D721Med (cell line): ENCODE measurements at regions not wholly inside any gene's neighbourhood (a gene's known extent, or its start where the extent isn't known, plus 50 kb on each side); places are given as distances from the start of the nearest gene placed in this dataset.
"Not testable (repeated sequence)": the region's sequence is repeated elsewhere in the genome, so short reads cannot be mapped to it uniquely, and the experiment has no call there.

ENCODE experiments used
- DNase-seq: peaks from one replicate; pipeline ENCODE4 v3.0.0; 2011; ENCODE audit warnings: low spot score; ENCODE audit not compliant: insufficient read length
- FAIRE-seq: peaks from 2 replicates; lab custom pipeline; 2011; peaks lifted over from hg19 to GRCh38; lab: Jason Lieb, UNC
- TF ChIP-seq, protein P1 (sequence below): IDR thresholded peaks from 2 replicates; pipeline ENCODE4 v1.5.1; 2012; ENCODE audit warnings: mild to moderate bottlenecking, control low read depth; ENCODE audit not compliant: insufficient read depth; ENCODE audit errors: missing control alignments

DNA sequence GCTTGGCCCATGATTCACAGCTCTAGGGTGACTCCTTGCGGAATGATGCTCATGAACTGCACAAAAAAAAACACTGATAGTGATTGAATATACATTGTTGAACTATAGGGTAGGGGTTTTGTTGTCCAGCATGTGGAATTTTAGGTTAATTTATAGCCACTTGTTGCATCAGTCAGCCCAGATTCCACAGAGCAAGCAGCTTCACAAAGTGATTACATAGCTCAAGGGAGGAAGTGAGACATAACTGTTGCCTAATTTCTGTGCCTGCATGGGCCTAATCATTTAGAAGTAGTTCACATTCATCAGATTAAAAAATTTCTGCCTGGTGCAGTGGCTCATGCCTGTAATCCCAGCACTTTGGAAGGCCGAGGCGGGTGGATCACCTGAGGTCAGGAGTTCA is 142.2 kb upstream of the ZNF722 start:
- DNase-seq, FAIRE-seq: not testable (repeated sequence)

DNA sequence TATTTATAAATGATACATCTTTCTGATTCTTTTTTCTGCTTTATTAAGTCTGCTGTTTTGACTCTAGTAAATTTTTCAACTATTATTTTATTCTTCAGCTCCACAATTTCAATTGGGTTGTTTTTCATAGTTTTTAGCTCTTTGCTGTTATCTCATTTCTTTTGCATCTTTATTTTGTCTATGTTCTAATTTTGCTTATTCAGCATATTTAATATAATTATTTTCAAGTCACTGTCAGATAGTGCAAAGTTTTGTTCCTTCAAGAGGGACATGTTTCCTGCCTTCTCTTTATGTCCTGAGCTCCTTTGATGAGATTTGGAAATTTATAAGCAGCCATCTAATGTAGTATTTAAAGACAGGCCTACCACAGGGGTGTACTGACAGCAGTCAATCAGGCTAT is 131.5 kb upstream of the ZNF722 start:
- FAIRE-seq (no peak), DNase-seq (no peak)
- TF ChIP-seq, protein P1, sequence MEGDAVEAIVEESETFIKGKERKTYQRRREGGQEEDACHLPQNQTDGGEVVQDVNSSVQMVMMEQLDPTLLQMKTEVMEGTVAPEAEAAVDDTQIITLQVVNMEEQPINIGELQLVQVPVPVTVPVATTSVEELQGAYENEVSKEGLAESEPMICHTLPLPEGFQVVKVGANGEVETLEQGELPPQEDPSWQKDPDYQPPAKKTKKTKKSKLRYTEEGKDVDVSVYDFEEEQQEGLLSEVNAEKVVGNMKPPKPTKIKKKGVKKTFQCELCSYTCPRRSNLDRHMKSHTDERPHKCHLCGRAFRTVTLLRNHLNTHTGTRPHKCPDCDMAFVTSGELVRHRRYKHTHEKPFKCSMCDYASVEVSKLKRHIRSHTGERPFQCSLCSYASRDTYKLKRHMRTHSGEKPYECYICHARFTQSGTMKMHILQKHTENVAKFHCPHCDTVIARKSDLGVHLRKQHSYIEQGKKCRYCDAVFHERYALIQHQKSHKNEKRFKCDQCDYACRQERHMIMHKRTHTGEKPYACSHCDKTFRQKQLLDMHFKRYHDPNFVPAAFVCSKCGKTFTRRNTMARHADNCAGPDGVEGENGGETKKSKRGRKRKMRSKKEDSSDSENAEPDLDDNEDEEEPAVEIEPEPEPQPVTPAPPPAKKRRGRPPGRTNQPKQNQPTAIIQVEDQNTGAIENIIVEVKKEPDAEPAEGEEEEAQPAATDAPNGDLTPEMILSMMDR: no peak

DNA sequence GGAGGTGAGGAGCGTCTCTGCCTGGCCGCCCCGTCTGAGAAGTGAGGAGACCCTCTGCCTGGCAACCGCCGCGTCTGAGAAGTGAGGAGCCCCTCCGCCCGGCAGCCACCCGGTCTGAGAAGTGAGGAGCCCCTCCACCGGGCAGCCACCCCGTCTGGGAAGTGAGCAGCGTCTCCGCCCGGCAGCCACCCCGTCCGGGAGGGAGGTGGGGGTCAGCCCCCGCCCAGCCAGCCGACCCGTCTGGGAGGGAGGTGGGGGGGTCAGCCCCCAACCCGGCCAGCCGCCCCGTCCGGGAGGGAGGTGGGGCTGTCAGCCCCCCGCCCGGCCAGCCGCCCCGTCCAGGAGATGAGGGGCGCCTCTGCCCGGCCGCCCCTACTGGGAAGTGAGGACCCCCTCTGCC is 124.4 kb upstream of the ZNF722 start:
- DNase-seq, FAIRE-seq: not testable (repeated sequence)

DNA sequence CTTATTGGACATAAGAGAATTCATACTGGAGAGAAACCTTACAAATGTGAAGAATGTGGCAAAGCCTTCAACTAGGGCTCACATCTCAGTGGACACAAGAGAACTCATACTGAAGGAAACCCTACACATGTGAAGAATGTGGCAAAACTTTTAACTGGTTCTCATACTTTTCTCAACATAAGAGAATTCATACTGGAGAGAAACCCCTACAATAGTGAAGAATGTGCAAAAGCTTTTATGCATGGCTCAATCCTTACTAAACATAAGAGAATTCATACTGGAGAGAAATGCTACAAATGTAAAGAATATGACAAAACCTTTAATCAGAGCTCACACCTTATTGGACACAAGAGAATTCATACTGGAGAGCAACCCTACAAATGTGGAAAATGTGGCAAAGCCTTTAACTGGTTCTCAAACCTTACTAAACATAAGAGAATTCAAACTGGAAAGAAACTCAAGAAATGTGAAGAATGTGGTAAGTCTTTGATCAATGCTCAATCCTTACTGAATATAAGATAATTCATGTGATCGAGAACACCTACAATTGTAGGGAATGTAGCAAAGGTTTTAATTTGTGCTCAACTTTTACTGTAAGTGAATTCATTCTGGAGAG is 121.8 kb upstream of the ZNF722 start:
- DNase-seq (no peak), FAIRE-seq (no peak)
- TF ChIP-seq, protein P1: no peak

DNA sequence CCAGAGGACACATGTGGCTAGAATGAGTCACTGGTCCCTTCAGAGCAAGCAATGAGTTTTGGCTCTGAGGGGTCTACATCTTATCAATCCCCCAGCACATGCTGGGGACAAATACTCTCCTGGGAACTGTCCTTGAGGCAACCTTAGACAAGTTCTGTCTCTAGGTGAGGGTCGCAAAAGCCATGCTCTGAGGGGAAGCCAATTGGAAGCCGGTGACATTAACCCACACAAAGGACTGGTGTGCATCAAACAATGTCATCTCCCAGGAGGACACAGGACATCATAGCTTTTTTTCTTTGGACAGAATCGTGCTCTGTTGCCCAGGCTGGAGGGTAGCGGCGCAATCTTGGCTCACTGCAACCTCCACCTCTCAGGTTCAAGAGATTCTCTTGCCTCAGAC is 111.6 kb upstream of the ZNF722 start:
- no peak for DNase-seq
- TF ChIP-seq, protein P1: no peak
- FAIRE-seq: no peak

DNA sequence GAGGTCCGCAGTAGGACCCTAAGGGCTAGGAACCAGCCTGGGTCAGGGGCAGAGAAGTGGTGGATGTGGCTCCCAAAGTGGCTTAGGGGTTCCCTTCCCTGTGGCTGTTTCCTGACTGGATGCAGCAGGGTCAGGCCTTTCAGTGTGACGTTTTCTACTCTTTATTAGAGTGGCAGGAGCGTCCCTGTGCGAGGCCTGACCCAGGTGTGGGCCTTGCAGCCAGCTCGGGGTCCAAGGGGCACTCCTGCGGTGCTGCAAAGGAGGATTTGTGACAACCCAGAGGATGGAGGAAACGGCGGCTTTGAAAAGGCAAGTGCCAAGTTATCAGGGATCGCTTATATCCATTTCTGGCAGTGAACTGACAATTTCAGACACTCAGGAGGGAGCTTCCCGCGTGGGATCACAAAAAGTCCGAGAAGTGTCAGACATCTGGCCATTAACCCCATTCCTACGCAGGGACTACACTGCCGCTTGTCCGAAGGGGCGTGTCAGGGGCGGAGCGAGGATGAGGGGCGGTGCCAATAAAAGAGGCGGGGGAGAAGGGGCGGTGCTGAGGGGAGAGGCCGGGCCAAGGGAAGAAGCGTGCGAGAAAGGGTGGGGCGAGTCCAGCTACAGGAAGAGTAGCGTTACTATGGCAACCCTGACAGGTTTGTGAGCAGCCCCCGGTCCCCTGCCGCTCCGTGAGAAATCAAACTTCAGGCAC is 98.8 kb upstream of the ZNF722 start:
- peak; percentile 25 for DNase-seq
- no peak for FAIRE-seq
- TF ChIP-seq, protein P1: no peak

DNA sequence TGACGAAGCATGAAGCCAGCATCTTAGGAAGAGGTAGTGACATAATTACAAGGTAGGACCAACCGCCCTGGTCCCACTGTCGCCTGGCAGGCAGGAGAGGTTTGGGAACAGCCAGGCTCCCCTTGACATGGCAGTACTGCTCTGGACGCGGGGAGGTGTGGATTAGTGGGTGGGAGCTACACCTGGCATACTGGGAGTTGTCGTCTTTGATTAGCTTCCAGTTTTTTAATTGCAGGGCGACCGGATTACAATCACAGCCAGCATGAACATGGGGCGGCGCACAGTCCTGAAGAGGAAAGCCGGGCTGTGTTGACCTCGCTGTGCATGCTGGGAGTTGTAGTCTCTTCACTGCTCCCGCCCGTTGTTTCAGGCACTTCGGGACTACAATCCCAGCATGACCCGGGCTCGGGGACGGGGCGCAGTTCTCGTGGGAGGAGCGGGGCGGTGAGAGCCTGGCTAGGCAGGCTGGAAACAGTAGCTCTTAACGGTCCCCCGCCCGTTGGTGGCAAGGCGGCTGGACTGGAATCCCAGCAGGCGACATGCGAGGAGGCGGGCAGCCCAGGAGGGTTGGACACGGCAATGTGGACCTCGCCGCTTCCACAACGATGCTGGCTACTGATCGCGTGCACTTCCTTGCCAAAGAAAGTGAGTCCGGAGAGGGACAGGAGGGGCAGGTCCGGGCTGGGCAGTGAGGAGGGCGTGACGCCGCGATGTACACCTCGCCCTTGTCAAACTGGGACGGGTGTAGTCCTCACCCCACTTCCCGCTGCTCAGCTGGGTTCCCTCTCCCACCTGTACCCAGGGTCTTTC is 98.0 kb upstream of the ZNF722 start:
- FAIRE-seq (no peak), DNase-seq (peak; percentile 64)
- TF ChIP-seq, protein P1: no peak

DNA sequence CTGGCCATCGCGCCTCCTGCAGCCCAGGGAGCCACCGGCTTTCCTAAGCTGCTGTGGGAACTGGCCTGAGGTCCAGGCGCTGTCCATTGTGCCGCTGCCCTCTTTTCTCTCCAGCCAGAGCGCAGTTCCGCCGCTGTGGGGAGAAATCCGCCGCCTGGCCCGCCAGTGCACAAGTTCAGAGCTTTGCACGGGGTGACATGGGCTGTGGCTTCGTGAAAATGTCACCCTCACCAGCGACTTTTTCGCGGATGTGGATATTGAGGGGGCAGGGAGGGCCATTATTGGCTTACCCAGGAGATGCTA is 97.5 kb upstream of the ZNF722 start:
- FAIRE-seq, DNase-seq: not testable (repeated sequence)
